ENCODE measurements at regions not wholly inside any gene's neighbourhood (a gene's known extent, or its start where the extent isn't known, plus 50 kb on each side); places are given as distances from the start of the nearest gene placed in this dataset.

GRCh38 chr9:38132956-38133355 is 63.9 kb upstream of the SHB start:
- DNase-seq (ENCODE audit: low read depth): no peak
- TF ChIP-seq CTCF (IDR thresholded peaks at IDR 0.05; ENCODE audit: control insufficient read depth, extremely low read depth, insufficient read depth): no peak
- H3K4me3 ChIP-seq (ENCODE audit: low read depth, low read length): no peak overlapping the region

GRCh38 chr9:38131729-38132128 is 62.7 kb upstream of the SHB start:
- no peak for TF ChIP-seq CTCF (IDR thresholded peaks at IDR 0.05; ENCODE audit: control insufficient read depth, extremely low read depth, insufficient read depth)
- no peak overlapping the region for H3K4me3 ChIP-seq (ENCODE audit: low read depth, low read length)
- no peak for DNase-seq (ENCODE audit: low read depth)

GRCh38 chr9:38130724-38131123 is 61.7 kb upstream of the SHB start:
- DNase-seq (ENCODE audit: low read depth): no peak
- no peak overlapping the region for H3K4me3 ChIP-seq (ENCODE audit: low read depth, low read length)
- no peak for TF ChIP-seq CTCF (IDR thresholded peaks at IDR 0.05; ENCODE audit: control insufficient read depth, extremely low read depth, insufficient read depth)

- no peak for DNase-seq (ENCODE audit: low read depth)
- TF ChIP-seq CTCF (IDR thresholded peaks at IDR 0.05; ENCODE audit: control insufficient read depth, extremely low read depth, insufficient read depth): no peak
- H3K4me3 ChIP-seq (ENCODE audit: low read depth, low read length): no peak overlapping the region
These were observed 60.3 kb upstream of the SHB start for GRCh38 chr9:38129366-38129765.

GRCh38 chr9:38128752-38129270 is 59.8 kb upstream of the SHB start:
- no peak overlapping the region for H3K4me3 ChIP-seq (ENCODE audit: low read depth, low read length)
- no peak for DNase-seq (ENCODE audit: low read depth)
- no peak for TF ChIP-seq CTCF (IDR thresholded peaks at IDR 0.05; ENCODE audit: control insufficient read depth, extremely low read depth, insufficient read depth)

GRCh38 chr9:38127271-38127839 is 58.3 kb upstream of the SHB start:
- no peak for TF ChIP-seq CTCF (IDR thresholded peaks at IDR 0.05; ENCODE audit: control insufficient read depth, extremely low read depth, insufficient read depth)

GRCh38 chr9:38126730-38127129 is 57.7 kb upstream of the SHB start:
- DNase-seq (ENCODE audit: low read depth): no peak
- H3K4me3 ChIP-seq (ENCODE audit: low read depth, low read length): no peak overlapping the region
- TF ChIP-seq CTCF (IDR thresholded peaks at IDR 0.05; ENCODE audit: control insufficient read depth, extremely low read depth, insufficient read depth): no peak

More at GRCh38 chr9:38127271-38127839, 58.3 kb upstream of the SHB start:
- no peak for DNase-seq (ENCODE audit: low read depth)
- H3K4me3 ChIP-seq (ENCODE audit: low read depth, low read length): no peak overlapping the region

All from LNCaP clone FGC (cell line).